HG03457 (cell line): ENCODE measurements at regions not wholly inside any gene's neighbourhood (a gene's known extent, or its start where the extent isn't known, plus 50 kb on each side); places are given as distances from the start of the nearest gene placed in this dataset.
"Not testable (repeated sequence)": the region's sequence is repeated elsewhere in the genome, so short reads cannot be mapped to it uniquely, and the experiment has no call there.

Experiments
- ATAC-seq: cut with Tn5 transposase; IDR thresholded peaks from one replicate; pipeline ENCODE4 v1.9.1; 2021; ENCODE audit warnings: moderate number of reproducible peaks; ENCODE audit not compliant: unreplicated experiment

DNA sequence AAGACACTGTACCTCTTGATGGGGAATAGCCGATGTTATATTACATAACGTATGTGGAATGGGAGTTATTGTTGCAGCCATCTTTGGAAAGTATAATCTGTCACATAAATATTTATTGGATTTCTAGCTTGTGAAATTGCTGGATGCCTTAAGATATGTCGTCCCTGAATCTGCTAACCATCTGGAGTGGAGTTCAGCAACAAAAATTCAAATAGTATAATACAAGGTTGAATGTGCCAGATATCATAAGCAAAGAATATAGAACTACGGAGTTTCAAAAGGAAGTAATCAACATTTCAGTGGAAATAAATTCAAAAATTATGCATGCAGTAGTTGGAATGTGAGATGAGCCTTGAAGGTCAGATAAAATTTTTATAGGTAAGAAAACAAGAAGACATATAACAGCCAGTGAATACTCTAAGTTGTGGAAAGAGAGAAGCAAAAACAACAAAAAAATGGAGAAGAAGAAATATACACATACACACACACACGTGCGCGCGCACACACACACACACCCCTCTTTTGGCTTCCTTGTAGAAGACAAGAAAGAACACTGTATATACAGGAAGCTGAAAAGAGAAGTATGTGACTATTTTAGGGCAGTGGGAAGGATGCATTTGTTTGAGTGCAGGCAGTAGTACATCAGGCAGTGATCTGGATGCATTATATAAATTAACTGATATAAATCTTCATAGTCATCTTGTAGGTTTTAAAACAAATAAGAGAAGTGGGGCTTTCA is 516.7 kb downstream of the KCNT2 start:
- no peak for ATAC-seq

DNA sequence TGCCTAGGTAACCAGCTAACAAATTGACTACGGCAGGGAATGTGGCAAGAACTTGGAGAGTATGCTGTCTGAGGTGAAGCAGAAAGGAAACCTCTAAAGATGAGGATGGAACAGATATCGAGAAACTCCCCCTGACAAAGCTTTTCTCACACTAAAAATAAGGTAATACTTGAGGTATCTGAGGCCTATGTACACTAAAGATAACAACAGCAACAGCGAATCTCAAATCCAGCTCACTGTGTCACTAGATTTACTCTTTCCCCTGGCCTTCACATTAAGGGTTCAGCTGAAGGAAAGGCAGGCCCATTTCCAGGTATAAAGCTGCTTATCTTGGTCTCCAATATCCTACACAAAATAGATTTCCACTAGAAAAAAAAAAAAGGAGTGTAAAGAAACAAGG is 518.0 kb downstream of the KCNT2 start:
- no peak for ATAC-seq

DNA sequence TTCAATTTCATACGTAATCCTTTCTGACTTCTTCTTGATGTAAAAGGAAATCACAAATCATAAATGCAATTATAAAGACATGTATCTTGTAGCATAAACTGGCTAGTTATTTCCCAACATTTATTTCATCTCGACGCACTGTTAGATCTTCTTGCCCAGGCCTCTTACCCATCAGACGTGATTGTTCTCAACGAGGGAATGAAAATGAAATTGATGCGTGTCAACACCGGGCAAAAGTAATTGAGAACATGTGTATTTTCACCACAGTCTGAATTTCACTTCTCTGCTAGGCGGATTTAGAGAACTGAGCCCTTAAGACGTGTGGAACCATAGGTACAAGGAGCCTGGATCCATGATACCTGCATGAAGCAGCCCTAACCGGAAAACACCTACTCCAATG is 519.7 kb downstream of the KCNT2 start:
- no peak for ATAC-seq

DNA sequence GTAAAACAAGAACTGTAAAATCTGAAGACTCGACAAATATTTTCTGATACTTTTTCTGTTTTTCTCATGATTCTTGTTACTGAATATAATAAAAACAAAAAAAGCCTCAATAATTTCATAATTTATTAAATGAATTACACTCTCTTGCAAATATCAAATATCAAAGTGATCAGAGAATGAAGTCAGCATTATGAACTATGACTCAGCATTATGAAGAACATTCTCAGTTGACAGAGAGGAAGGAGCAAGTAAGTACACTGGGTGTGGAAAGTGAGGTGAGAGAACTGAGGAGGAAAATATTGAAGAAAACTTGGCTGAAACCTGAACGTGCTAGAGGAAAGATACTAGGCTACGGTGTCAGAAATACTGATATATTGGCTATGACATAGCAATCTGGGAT is 529.5 kb downstream of the KCNT2 start:
- no peak for ATAC-seq

DNA sequence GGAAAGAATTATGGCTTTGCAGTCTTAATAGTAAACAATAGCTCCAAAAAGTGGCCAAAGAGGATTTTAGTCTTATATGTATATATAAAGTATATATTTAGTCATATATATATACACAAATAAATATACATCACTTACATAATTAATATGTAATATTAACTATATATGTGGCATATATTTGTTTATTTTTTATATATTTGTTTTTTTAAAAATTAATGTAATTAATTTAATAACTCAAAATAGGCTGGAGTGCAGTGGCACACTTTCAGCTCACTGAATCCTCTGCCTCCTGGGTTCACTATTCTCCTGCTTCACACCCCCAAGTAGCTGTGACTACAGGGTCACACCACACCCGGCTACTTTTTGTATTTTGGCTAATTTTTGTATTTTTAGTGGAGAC is 532.6 kb downstream of the KCNT2 start:
- ATAC-seq = no peak

DNA sequence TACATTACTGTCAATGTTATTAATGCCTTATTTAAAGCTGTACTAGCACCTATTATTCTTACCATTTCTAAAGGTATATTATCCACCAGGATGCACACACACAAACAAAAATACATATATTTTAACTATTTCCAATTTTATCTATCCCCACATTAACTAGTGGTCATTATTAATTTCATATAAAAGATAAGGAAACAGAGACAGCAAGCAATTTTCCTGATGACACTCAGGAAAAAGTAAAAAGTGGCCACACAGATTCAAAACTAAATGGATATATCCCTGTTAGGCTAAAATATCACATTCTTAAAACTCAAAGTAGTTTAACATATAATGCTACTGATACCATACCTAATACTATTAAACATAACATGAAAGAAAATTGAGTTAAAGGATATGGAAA is 534.1 kb downstream of the KCNT2 start:
- ATAC-seq = no peak

DNA sequence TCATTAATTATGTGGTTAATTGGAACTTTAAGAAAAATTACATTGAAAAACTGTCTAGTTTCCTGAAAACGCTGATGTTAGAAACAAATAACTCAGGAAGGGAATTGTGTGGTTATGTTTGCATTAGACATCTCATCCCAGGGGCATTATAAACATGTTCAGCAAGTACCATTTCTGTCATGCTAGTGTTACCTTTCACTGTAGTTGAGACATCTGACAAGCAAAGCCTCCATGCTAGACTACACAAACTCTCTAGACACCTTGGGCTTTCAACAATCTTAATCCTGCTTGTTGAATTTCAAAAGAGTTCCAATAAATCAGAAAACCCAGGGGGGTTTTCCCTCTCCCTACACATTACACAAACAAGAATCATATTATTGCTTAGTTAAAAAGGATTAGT is 536.8 kb downstream of the KCNT2 start:
- no peak for ATAC-seq

DNA sequence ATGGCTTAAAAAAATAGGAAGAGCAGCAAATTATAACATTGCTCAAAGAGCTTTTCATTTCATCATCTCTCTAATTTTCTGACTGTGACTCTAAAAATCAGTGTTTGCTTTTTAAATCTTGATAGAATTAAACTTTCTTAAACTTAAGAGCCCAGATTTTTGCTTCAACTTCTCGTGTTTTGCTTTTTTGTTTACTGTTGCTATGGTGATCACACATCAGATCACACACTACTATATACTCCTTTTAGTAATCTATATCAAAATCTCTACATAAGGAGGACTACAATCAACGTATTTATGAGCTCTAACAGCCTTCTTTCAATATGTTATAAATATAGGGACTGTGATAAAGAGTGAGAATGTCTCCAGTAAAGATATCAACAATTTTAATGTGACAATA is 537.3 kb downstream of the KCNT2 start:
- ATAC-seq = no peak

DNA sequence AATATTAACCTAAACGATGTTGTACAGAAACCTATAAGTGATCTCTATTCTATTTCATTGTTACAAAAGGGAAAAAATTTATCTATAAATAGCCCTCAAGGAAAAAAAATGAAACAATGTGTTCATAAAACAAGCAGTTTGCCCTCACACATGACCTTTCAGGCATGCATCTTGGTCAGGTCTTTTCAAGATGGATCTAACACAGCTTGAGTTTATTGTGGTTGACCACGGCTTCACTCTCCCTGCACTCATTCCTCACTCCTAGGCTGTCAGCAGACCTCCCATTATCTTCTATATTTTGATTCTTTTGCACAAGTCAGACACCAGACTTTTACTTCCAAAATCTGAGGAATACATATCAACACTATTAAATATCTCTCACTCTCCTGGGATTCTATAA is 544.3 kb downstream of the KCNT2 start:
- no peak for ATAC-seq

DNA sequence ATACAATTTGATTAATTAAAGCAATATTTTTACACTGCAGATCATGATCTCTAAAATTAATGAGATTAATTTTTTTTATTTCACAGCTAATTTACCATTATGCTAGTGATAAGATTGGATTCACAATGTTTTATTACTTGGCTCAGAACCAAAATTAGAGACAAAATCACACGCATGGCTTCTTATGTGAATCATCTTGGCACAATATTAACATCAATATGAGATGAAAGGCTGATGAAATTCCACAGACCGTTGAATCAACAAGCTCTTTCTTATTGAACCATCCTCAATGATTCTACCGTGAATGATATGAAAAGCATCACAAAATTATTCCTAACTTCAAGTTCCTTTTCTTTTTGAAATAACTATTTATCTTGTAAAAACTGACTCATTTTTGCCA is 544.9 kb downstream of the KCNT2 start:
- ATAC-seq = no peak

DNA sequence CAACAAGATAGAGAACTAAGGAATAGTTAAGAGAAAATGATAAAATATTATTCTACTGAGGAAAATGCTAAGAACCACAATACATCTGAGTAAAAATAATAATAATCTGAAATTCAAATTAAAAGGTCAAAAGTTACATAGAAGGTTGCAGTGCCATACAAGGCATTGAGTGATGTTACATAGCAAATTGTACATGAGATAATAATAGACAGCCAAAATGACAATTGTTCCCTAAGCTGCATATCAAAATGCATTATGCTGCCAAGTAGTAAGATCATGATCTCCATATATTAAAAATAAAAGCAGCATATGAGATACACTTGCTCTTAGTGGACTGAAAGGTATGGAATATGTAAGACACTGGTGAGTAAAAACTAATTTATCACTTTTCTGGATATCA is 547.7 kb downstream of the KCNT2 start:
- ATAC-seq = no peak

DNA sequence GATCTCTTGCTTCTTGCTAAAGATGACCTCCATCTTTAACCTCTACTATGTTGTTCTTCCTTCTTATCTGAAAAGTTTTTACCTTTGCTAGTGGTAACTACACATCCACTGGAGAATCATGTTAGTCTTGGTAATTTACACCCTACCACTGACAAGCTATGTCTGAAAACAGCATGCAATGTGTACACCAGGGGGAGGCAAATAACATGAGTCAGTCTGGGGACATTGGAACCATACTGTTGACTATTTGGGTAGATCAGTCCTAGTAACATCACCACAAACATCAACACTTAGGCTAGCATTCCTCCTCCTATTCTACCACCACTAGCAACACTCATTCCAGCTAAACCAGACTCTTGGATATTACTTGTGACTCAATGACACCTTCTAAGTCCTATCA is 549.0 kb downstream of the KCNT2 start:
- ATAC-seq = no peak

DNA sequence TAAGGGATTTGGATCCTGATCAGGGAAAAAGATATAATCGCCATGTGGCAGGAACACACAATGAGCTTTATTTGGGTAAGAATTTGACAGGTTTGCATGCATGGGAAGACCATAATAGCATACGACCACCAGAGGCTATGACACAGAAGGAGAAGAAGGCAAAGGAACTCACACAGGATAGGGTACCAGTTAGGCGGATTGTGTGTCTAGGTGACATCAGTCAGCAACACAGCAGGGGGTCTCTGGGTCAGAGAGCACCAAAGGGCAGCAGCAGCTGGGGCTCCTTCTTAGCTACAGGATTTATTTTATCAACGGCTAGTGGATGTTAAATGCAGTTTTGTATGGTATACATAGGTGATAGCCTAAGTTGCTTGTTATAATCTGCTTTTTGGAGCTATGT is 551.3 kb downstream of the KCNT2 start:
- ATAC-seq = no peak

DNA sequence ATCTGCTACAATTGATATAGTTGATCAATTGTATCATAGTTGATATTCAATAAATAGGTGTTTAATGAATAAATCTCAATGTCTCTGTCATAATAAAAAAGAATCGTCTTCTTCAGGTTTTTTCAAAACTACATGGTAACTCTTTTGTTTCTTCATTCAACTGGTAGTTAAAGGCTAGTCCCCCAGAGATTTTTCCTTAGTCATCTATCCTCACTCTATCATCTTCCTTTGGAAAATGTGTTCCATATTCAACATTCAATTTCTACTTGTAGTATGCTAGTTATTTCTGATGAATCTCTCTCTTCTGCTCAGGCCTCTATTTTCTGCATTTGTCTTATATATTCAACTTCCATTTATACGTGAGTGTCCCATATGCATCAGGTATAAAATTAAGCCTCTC is 558.8 kb downstream of the KCNT2 start:
- ATAC-seq = no peak

DNA sequence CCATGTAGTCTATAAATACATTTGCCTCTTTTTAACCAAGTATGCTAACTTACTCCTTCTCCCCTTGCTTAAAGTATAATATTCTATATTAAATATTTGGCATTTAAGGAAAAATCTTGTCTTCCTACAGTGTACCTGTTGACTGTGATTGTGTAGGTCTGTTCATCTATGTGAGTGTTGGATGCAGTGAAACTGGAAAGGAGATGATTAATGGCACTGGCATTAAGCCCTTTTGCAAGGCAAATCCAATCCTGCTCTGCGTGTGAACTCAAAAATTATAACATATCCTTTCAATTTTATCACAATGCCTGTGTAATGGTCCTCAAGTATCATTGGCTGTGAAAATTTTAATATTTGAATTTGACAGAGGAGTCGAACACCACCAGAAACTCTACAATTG is 565.0 kb downstream of the KCNT2 start:
- no peak for ATAC-seq

DNA sequence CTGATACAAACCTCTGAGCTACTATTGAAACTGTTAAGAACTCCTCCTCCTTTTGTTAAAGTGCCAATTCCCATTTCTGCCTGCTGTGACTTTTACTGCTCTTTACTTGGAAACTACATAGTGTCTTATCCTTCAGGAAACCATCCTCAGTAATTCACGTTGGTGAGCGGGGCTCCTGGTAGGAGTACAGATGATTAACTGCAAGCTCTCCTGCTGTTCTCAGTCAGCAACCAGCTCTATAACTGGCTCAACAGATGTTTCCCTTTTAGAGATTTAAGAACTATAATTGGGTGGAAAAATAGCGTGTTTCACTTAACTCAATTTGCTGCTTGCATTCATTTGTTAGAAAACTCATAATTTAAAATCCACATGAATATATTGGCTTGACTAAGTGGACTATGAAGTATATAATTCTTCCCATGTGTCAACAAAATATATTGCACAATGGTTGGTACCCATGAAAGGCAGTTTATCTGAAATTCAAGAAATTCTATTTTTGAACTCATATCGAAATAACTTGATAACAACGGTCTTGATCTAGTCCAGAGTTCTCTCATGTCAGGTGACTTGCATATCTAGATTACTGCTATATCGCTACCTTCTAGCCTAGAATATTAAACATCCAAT is 574.0 kb downstream of the KCNT2 start:
- no peak for ATAC-seq

DNA sequence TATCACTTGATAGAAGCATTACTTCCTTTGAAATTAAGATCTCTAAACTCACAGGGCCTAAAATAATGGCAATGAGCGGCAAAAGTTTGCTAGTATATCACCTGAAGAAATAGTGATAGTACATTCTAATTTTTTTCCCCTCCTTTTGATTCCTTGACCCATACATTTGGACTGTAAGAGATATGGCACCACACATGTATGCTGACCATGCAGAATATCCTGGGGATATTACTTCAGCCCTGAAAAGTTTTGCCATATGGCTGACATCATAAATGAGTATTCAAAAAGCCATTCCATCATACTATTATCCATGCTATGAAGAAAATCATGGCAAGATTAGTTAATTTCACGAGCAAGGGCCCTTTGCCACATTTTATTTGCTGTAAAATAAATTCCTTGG is 576.9 kb downstream of the KCNT2 start:
- ATAC-seq = not testable (repeated sequence)

DNA sequence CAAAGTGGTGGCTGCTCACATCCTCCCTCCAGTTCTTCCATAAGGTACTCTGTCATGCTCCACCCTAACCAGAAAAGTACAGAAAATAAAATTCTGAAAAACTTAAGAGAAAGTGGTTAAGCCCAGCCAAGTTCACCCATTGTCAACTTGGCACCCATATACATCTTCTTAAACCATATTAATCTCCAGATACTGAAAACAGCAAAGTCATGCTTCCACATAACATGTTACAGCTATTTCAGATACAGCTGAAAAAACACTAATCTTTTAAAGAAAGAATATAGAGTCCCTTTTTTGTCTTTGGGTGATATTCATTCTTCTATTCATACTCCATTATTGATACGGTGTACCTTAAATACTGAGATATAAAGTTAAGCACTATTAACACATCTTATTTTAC is 577.8 kb downstream of the KCNT2 start:
- ATAC-seq = no peak

DNA sequence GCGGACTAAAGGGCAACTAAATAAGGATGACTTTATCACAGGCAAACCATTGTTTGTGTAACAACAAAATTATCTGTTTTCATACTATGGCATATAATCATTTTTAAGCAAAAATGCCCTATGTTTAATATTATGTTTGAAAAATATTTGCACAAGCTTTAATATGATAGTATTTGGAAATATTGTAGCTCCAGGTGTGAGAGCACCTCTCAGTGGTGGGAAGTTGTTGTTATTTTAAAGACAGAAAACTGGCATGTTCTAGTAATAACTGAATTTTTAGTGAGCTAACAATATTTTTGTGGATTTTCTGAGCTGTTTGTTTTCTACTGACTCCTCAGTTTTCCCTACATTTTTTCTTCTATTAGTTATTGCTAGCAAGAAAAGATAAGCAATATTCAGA is 578.8 kb downstream of the KCNT2 start:
- ATAC-seq = no peak

DNA sequence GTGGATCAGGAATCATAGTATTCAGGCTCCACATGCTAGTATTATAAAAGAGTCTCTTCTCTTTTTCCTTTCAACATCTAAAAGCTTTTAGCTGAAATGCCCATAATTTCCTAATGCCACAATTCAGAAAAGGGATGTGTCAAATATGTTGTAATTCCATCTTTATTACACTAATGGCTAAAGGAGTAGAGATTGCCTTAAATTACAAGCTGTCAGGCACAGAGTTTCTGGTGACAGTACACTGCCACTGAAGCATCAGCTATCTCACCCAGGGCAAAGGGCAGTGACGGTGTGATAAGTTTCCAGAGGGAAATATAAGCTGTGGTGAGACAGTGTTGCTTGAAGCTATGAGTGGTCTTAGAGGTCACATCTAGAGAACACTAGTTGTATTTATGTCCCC is 581.1 kb downstream of the KCNT2 start:
- ATAC-seq = no peak

DNA sequence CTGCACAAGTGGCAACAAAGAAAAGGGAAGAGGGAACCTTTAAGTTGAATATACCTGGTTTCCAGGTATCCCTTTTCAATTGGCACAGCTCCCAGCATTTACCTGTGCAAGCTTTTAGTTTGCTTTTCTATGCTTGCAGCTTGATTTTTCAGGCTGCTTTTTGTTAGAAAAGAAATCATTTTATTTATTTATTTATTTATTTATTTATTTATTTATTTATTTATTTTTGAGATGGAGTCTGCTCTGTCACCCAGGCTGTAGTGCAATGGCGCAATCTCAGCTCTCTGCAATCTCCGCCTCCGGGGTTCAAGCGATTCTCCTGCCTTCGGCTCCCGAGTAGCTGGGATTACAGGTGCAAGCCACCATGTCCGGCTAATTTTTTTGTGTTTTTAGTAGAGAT is 587.1 kb downstream of the KCNT2 start:
- ATAC-seq = not testable (repeated sequence)

DNA sequence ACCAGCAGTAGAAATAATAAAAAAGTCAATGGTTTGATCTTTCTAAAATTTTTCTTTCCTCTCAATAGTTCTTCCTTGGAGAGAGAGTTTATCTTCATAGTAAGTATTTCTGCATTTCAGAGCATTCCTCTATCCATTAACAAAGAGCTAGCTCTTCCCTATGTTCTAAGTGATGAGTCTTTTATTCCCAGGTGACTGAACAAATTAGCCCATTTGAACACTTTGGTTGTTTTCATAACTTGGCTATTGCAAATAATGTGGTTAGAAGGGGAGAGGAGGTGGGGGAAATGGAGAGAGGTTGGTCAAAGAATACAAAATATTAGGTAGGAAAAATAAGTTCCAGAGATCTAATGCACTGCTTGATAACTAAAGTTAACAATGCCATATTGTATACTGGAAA is 598.9 kb downstream of the KCNT2 start:
- ATAC-seq = no peak

DNA sequence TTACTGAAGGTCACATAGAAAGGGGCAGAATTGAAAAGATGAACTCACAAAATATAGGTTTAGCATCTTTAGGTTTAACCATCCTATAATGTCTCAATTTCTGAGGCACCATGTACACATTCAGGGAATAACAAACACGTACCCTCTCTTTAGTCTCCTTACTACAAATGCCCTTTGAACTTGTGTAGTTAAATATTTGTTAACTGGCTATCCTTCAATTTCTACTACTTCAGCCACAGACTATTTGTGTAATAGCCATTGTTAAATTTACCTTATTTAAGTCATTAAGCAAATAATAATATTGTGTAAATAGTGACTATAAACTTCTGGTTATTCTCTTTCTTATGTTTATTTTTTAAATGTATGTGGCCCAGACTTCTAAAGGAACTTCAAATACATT is 600.5 kb downstream of the KCNT2 start:
- ATAC-seq = no peak
